Uterus (tissue), 2 donors: ENCODE measurements at regions not wholly inside any gene's neighbourhood (a gene's known extent, or its start where the extent isn't known, plus 50 kb on each side); places are given as distances from the start of the nearest gene placed in this dataset.

Experiments
- CTCF ChIP-seq, 4 experiments: fragments of 200-600 bp in 2 of 4; fragments of 450-650 bp in 2 of 4; sonication (generic) in 2 of 4; IDR thresholded peaks; one replicate each; pipeline ENCODE4 v1.5.1; 2016 to 2019; ENCODE audit warnings: antibody characterized with exemption in 4 of 4, mild to moderate bottlenecking in 2 of 4, moderate library complexity in 1 of 4
- POLR2A ChIP-seq, 2 donors: fragments of 450-650 bp; IDR thresholded peaks; one replicate each; pipeline ENCODE4 v1.6.1; 2016; ENCODE audit warnings: antibody characterized with exemption in 2 of 2, mild to moderate bottlenecking in 1 of 2, moderate library complexity in 1 of 2

DNA sequence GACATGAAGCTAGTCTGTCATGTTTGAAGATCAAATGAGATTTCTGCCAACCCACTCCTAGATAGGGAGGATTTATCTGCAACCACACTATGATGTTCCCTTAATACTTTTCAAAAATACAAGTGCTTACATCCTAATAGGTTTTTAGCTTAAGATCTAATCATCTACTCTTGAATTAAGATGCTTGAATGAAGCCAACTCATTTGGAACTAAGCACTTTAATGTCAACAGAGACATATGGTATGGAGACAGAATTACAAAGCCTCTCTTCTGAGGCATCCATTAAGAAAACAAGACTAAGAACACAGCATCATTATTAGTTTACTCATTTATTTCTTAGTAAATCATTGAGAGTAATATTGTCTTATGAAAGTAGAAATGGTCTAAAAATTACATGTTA lies 139.3 kb upstream of the NFIB start:
- no peak for TF ChIP-seq CTCF (IDR thresholded peaks at IDR 0.05)
- no peak for TF ChIP-seq POLR2A (IDR thresholded peaks at IDR 0.05)
